IPS DF 6.9 (cell line): ENCODE measurements at regions not wholly inside any gene's neighbourhood (a gene's known extent, or its start where the extent isn't known, plus 50 kb on each side); places are given as distances from the start of the nearest gene placed in this dataset.

ENCODE experiments used
- DNase-seq: peaks from one replicate; pipeline ENCODE4 v3.0.0-alpha.2; 2013; ENCODE audit warnings: low read depth, low spot score
- H3K27ac ChIP-seq: one replicate; pipeline ENCODE4 v1.5.1; 2013; ENCODE audit warnings: low read length, control low read depth
- H3K27me3 ChIP-seq: 2 replicates; pipeline ENCODE4 v1.6.1; 2013; ENCODE audit warnings: mild to moderate bottlenecking, low read length; ENCODE audit not compliant: control insufficient read depth, insufficient read depth
- H3K36me3 ChIP-seq: 2 replicates; pipeline ENCODE4 v1.6.1; 2013; ENCODE audit warnings: low read length; ENCODE audit not compliant: control insufficient read depth, insufficient read depth
- H3K4me1 ChIP-seq: 2 replicates; pipeline ENCODE4 v1.6.1; 2013; ENCODE audit warnings: low read length; ENCODE audit not compliant: control insufficient read depth, insufficient read depth
- H3K4me3 ChIP-seq: 2 replicates; pipeline ENCODE4 v1.5.1; 2013; ENCODE audit warnings: mild to moderate bottlenecking, low read length
- H3K9me3 ChIP-seq: 2 replicates; pipeline ENCODE4 v1.6.1; 2013; ENCODE audit warnings: low read length, inconsistent platforms; ENCODE audit not compliant: control insufficient read depth, insufficient read depth
- WGBS: extraction: QIAGEN DNeasy Blood & Tissue Kit; methylation state at CpG from one replicate; pipeline ENCODE4 v1.1.7; 2013; ENCODE audit warnings: mixed read lengths, missing lambda C conversion rate; ENCODE audit not compliant: insufficient read length, insufficient coverage; 5-methylcytosine and 5-hydroxymethylcytosine counted together

- no CpG with 5 or more reads among the region's 3 CpGs for WGBS
- DNase-seq, result no peak
- Histone ChIP-seq H3K36me3 (no peaks in the 10 kb centered on the region), H3K9me3 (no peaks in the 10 kb centered on the region), H3K27me3 (no peaks in the 10 kb centered on the region), H3K27ac (no peak overlapping the region), H3K4me3 (no peak overlapping the region), H3K4me1 (no peaks in the 10 kb centered on the region)
These were observed 309.0 kb downstream of the CENPC start for GRCh38 chr4:67236318-67236717.

DNA sequence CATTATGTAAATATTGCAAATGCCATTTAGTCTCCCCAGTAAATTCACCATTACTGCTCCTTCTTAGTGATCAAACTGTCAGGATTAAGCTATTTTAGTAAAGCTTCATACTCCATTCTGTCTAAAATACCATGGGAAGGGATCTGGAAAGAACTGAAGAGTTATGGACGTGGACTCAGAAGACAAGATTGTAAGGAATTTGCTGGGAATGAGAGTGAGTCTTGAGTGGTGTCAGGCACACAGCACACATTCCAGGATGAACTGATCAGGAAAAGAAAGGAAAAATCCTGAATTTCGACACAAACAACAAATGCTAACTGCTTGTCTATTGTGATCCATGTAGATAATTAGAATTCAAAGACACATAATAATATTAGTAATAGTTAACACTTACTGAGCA lies 311.0 kb downstream of the CENPC start:
- no peak for DNase-seq
- Histone ChIP-seq H3K4me1 (no peaks in the 10 kb centered on the region), H3K9me3 (no peaks in the 10 kb centered on the region), H3K36me3 (no peaks in the 10 kb centered on the region), H3K27ac (no peak overlapping the region), H3K4me3 (no peak overlapping the region), H3K27me3 (no peaks in the 10 kb centered on the region)
- no CpG with 5 or more reads among the region's 2 CpGs for WGBS

GRCh38 chr4:67229148-67229547 lies 316.2 kb downstream of the CENPC start:
- H3K4me3 ChIP-seq, result no peak overlapping the region

DNA sequence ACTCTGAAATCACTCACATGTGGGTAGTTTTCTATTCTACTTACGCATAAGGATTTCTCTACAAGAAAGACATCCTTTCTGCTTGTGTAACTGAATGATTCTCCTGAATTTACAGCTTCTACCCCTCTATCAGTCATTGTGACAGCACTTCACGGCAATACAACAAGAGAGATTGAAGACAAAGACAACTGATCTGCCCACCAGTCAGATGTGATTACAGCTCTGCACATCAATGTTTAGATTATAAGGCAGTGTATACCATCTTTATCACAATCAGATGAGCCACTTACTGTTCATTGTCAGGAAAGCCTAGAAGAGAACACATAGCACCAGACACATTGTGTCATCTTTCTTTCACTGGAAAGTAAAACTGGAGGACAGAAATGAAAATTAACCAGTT lies 324.4 kb downstream of the CENPC start:
- Histone ChIP-seq H3K4me1 (no peaks in the 10 kb centered on the region), H3K36me3 (no peaks in the 10 kb centered on the region), H3K4me3 (no peak overlapping the region), H3K27ac (no peak overlapping the region), H3K27me3 (no peaks in the 10 kb centered on the region), H3K9me3 (no peaks in the 10 kb centered on the region; the same call in 1 of the 2 replicates)
- DNase-seq, result no peak
- no CpG with 5 or more reads among the region's 2 CpGs for WGBS

More at GRCh38 chr4:67229148-67229547, 316.2 kb downstream of the CENPC start:
- H3K27ac ChIP-seq, result no peak overlapping the region
- H3K27me3 ChIP-seq, result no peaks in the 10 kb centered on the region
- no CpG with 5 or more reads among the region's 5 CpGs for WGBS
- H3K9me3 ChIP-seq, result no peaks in the 10 kb centered on the region
- no peak for DNase-seq
- no peaks in the 10 kb centered on the region for H3K4me1 ChIP-seq
- no peaks in the 10 kb centered on the region for H3K36me3 ChIP-seq

DNA sequence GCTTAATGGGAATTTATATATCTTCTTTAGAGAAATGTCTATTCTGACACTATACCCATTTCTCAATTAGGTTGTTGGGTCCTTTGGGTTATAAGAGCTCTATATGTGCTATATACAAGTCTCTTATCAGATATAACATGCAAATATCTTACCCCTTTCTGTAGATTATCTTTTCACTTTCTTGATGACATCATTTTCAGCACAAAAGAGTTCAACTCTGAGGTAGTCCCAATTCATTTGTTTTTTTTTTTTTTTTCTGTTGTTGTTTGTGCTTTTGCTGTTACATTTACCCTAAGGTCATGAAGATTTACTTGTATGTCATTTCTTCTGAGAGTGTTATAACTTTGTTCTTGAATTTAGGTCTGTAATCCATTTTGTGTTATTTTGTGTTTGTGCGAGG lies 326.4 kb downstream of the CENPC start:
- WGBS, result no CpG with 5 or more reads among the region's 1 CpG
- Histone ChIP-seq H3K36me3 (no peaks in the 10 kb centered on the region), H3K4me3 (no peak overlapping the region), H3K9me3 (no peaks in the 10 kb centered on the region; the same call in 1 of the 2 replicates), H3K27ac (no peak overlapping the region), H3K27me3 (no peaks in the 10 kb centered on the region), H3K4me1 (no peaks in the 10 kb centered on the region)
- DNase-seq, result no peak

DNA sequence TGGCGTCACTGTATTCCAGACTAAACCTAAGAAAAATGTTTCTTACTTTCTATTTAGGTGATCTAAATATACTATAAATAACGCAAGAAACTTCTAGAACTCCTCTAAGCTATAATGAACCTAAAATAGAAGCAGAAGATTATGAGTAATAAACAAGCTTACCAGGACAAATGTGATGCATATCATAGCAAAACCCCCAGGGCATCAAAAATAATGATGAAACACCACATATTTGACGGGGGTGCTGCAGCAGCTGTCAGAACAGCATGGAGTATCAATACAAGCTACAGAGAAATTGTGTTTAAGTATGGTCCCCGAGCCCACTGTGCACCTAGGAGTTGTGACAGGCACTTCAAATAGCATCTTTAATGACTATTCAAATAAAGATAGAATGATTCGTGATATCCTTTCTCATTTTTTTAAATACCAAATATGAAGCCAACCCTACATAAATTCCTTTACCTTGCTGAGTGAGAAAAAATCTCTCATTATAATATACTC lies 337.3 kb downstream of the CENPC start:
- no peaks in the 10 kb centered on the region for H3K27me3 ChIP-seq
- no peak for DNase-seq
- no peak overlapping the region for H3K4me3 ChIP-seq
- H3K27ac ChIP-seq, result no peak overlapping the region
- no peaks in the 10 kb centered on the region for H3K4me1 ChIP-seq
- no CpG with 5 or more reads among the region's 5 CpGs for WGBS
- H3K9me3 ChIP-seq, result no peaks in the 10 kb centered on the region
- no peaks in the 10 kb centered on the region for H3K36me3 ChIP-seq

DNA sequence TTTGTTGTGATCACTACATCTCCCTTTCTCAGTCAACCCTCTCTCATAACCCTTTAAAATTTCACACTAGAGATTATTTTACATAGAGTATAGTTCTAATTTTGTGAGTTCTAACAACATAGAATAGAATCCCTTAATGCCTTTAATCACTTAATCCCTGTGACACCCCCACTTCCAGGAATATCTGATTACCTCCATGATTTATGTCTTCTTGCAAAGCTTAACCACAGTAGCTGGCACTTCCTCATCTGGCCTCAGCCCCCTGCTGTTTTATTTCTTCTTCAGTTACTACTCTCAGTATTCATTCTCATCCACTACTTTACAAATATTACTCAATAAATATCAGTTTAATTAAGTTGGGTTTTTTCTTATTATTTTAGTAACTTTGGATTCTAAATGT lies 340.9 kb downstream of the CENPC start:
- no peaks in the 10 kb centered on the region for H3K36me3 ChIP-seq
- no peaks in the 10 kb centered on the region for H3K4me1 ChIP-seq
- no peak overlapping the region for H3K4me3 ChIP-seq
- H3K27ac ChIP-seq, result no peak overlapping the region
- DNase-seq, result no peak
- no peaks in the 10 kb centered on the region for H3K9me3 ChIP-seq
- no peaks in the 10 kb centered on the region for H3K27me3 ChIP-seq

GRCh38 chr4:67201334-67201733 lies 344.0 kb downstream of the CENPC start:
- Histone ChIP-seq H3K27ac (no peak overlapping the region), H3K4me1 (no peaks in the 10 kb centered on the region), H3K36me3 (no peaks in the 10 kb centered on the region), H3K4me3 (no peak overlapping the region), H3K27me3 (no peaks in the 10 kb centered on the region), H3K9me3 (no peaks in the 10 kb centered on the region)
- DNase-seq, result no peak
- no CpG with 5 or more reads among the region's 3 CpGs for WGBS

GRCh38 chr4:67198727-67199126 lies 346.6 kb downstream of the CENPC start:
- DNase-seq, result peak; percentile 2
- Histone ChIP-seq H3K27ac (no peak overlapping the region), H3K4me3 (no peak overlapping the region), H3K27me3 (no peaks in the 10 kb centered on the region), H3K36me3 (no peaks in the 10 kb centered on the region), H3K4me1 (no peaks in the 10 kb centered on the region), H3K9me3 (no peaks in the 10 kb centered on the region)
- no CpG with 5 or more reads among the region's 2 CpGs for WGBS

- Histone ChIP-seq H3K9me3 (no peaks in the 10 kb centered on the region), H3K4me1 (no peaks in the 10 kb centered on the region), H3K4me3 (no peak overlapping the region), H3K27me3 (no peaks in the 10 kb centered on the region), H3K27ac (no peak overlapping the region), H3K36me3 (no peaks in the 10 kb centered on the region)
- WGBS, result no CpG with 5 or more reads among the region's 3 CpGs
- peak; percentile 18 for DNase-seq
These were observed 377.5 kb downstream of the CENPC start for GRCh38 chr4:67167849-67168248.

DNA sequence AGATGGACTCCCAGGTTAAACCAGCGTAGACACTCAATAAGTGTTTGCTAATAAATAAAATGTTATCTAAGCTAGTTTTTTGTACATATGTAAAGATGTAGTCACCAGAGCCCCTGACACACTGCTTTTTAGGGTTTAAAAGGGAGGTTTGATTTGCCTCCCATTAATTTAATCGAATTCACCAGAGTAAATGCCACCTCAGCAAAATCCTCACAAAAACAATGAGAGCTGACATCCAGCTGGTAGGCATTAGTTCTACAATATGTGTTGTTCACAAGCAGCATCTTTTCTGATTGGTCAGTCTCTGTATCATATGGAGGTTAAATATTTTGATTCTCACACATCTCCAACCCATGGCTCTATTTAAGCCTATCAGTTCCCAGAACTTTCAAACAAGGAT lies 382.6 kb downstream of the CENPC start:
- no peak for DNase-seq
- Histone ChIP-seq H3K9me3 (no peaks in the 10 kb centered on the region), H3K4me3 (no peak overlapping the region), H3K27ac (no peak overlapping the region), H3K27me3 (no peaks in the 10 kb centered on the region), H3K36me3 (no peaks in the 10 kb centered on the region), H3K4me1 (no peaks in the 10 kb centered on the region)
- WGBS, result no CpG with 5 or more reads among the region's 2 CpGs
